B cell (primary cell): ENCODE measurements at regions not wholly inside any gene's neighbourhood (a gene's known extent, or its start where the extent isn't known, plus 50 kb on each side); places are given as distances from the start of the nearest gene placed in this dataset.

Experiments
- ATAC-seq: fragments of 200-7000 bp; cut with Tn5 transposase; one replicate; pipeline ENCODE4 v1.10.0; 2021; ENCODE audit warnings: low read depth, mild to moderate bottlenecking, moderate number of reproducible peaks, moderate library complexity
- CTCF ChIA-PET: fragments of 350-600 bp; sonication (Branson Sonifier 250); formaldehyde crosslinking; loops from one replicate; lab custom pipeline; 2021; ENCODE audit warnings: antibody characterized with exemption, inconsistent platforms; lab: Charles Lee
- POLR2A ChIA-PET: fragments of 350-600 bp; sonication (Branson Sonifier 250); formaldehyde crosslinking; loops from one replicate; lab custom pipeline; 2021; ENCODE audit warnings: antibody characterized with exemption; lab: Charles Lee
- DNase-seq: peaks from one replicate; pipeline ENCODE4 v3.0.0; 2013
- H2AFZ ChIP-seq: 2 replicates; pipeline ENCODE4 v1.6.1; 2012; ENCODE audit warnings: mild to moderate bottlenecking, low read depth, low read length; ENCODE audit not compliant: insufficient read depth, poor library complexity, severe bottlenecking
- H3K27ac ChIP-seq, 2 donors: 1 replicate in 1 of 2; 2 replicates in 1 of 2; pipeline ENCODE4 v1.5.1; 2012 to 2013; ENCODE audit warnings: low read length in 2 of 2, mild to moderate bottlenecking in 2 of 2, moderate library complexity in 1 of 2
- H3K27me3 ChIP-seq, 4 experiments: fragments of 200-600 bp in 1 of 4; sonication (generic) in 1 of 4; replicated peaks in 1 of 4; 1 replicate in 2 of 4; 2 replicates in 2 of 4; pipeline versions ENCODE4 v1.6.1 to v1.7.0; 2013 to 2016; ENCODE audit warnings: low read length in 3 of 4, mild to moderate bottlenecking in 2 of 4, mixed read lengths in 1 of 4, moderate library complexity in 1 of 4; ENCODE audit not compliant: insufficient read depth in 4 of 4, control insufficient read depth in 3 of 4; ENCODE audit errors: control extremely low read depth in 1 of 4
- H3K36me3 ChIP-seq, 2 experiments: replicated peaks in 1 of 2; 1 replicate in 1 of 2; 2 replicates in 1 of 2; pipeline versions ENCODE4 v1.6.1 to v1.7.1; 2013; ENCODE audit warnings: low read length in 1 of 2; ENCODE audit not compliant: insufficient read depth in 2 of 2, control insufficient read depth in 1 of 2; ENCODE audit errors: control extremely low read depth in 1 of 2, extremely low read depth in 1 of 2
- H3K4me1 ChIP-seq, 2 donors: fragments of 200-600 bp in 1 of 2; sonication (generic) in 1 of 2; 1 replicate in 1 of 2; 2 replicates in 1 of 2; pipeline versions ENCODE4 v1.5.1 to v1.6.1; 2013 to 2017; ENCODE audit warnings: low read length in 2 of 2; ENCODE audit not compliant: control insufficient read depth in 2 of 2, insufficient read depth in 2 of 2
- H3K4me2 ChIP-seq: replicated peaks from 2 replicates; pipeline ENCODE3; 2012; ENCODE audit warnings: mild to moderate bottlenecking, low read depth, low read length; ENCODE audit not compliant: poor library complexity, severe bottlenecking
- H3K4me3 ChIP-seq, 5 experiments: fragments of 200-600 bp in 1 of 5; sonication (generic) in 1 of 5; 1 replicate in 3 of 5; 2 replicates in 2 of 5; pipeline versions ENCODE4 v1.5.1 to v1.7.0; 2011 to 2016; ENCODE audit warnings: low read length in 4 of 5, mild to moderate bottlenecking in 4 of 5, low read depth in 2 of 5, control low read depth in 1 of 5, moderate library complexity in 1 of 5; ENCODE audit not compliant: insufficient read depth in 1 of 5; ENCODE audit errors: control extremely low read depth in 1 of 5, extremely low read depth in 1 of 5
- H3K79me2 ChIP-seq: fragments of 200-600 bp; sonication (generic); one replicate; pipeline ENCODE4 v1.6.0; 2016; ENCODE audit warnings: low read length; ENCODE audit not compliant: control insufficient read depth, insufficient read depth
- H3K9ac ChIP-seq: fragments of 200-600 bp; sonication (generic); 2 replicates; pipeline ENCODE4 v1.6.1; 2017; ENCODE audit warnings: mild to moderate bottlenecking, low read length, moderate library complexity
- H3K9me3 ChIP-seq, 3 donors: one replicate each; pipeline versions ENCODE4 v1.6.1 to v1.7.1; 2013; ENCODE audit warnings: low read length in 2 of 3; ENCODE audit not compliant: control insufficient read depth in 2 of 3, insufficient read depth in 1 of 3; ENCODE audit errors: control extremely low read depth in 1 of 3
- H4K20me1 ChIP-seq: 2 replicates; pipeline ENCODE4 v1.6.0; 2012; ENCODE audit warnings: mild to moderate bottlenecking, low read length; ENCODE audit not compliant: insufficient read depth, control insufficient read depth, poor library complexity, severe bottlenecking
- H3K27ac Mint-ChIP-seq: one replicate; pipeline ENCODE4 v1.8.0; 2021; ENCODE audit warnings: mixed read lengths
- H3K27me3 Mint-ChIP-seq: one replicate; pipeline ENCODE4 v1.8.0; 2021; ENCODE audit warnings: mixed read lengths
- H3K4me1 Mint-ChIP-seq: one replicate; pipeline ENCODE4 v1.8.0; 2021; ENCODE audit warnings: mixed read lengths
- H3K4me3 Mint-ChIP-seq: one replicate; pipeline ENCODE4 v1.8.0; 2021; ENCODE audit warnings: mixed read lengths
- H3K9me3 Mint-ChIP-seq: one replicate; pipeline ENCODE4 v1.8.0; 2022; ENCODE audit warnings: mixed read lengths; ENCODE audit not compliant: insufficient read depth
- EZH2 ChIP-seq: IDR thresholded peaks from 2 replicates; pipeline ENCODE4 v1.6.1; 2012; ENCODE audit warnings: borderline replicate concordance, low read depth, mild to moderate bottlenecking, moderate library complexity, low read length; ENCODE audit not compliant: insufficient read depth, poor library complexity, severe bottlenecking
- WGBS: methylation state at CpG from one replicate; pipeline ENCODE4 v1.1.5; 2013; ENCODE audit warnings: missing lambda C conversion rate; ENCODE audit not compliant: insufficient coverage; 5-methylcytosine and 5-hydroxymethylcytosine counted together
- intact Hi-C: fragments of 100-400 bp; cut with micrococcal nuclease; formaldehyde crosslinking; loops from one replicate; pipeline ENCODE4 v1.10.0; 2022
- TF ChIP-seq, protein P1 (sequence below): fragments of 200-600 bp; IDR thresholded peaks from one replicate; pipeline ENCODE4 v1.8.0; 2022; ENCODE audit warnings: antibody characterized with exemption, mild to moderate bottlenecking

DNA sequence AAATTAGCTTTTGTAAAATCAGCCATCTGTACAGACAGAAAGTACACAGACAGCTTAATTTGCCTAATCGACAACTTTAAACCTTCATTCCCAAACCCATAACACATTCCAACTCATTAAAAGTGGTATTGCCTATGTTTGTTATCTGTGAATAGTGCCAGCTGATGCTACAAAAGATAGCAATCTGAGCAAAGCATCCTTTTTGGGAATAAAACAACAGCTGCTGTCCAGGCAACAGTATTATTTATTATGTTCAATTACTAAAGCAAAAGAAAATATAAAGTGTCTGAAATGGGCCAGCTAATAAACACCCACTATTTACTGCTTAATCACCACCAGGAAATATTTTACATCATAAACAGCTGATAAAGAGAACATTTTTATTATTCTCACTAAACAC is 134.8 kb upstream of the ABI3BP start:
- no peak for TF ChIP-seq EZH2
- TF ChIP-seq, protein P1, sequence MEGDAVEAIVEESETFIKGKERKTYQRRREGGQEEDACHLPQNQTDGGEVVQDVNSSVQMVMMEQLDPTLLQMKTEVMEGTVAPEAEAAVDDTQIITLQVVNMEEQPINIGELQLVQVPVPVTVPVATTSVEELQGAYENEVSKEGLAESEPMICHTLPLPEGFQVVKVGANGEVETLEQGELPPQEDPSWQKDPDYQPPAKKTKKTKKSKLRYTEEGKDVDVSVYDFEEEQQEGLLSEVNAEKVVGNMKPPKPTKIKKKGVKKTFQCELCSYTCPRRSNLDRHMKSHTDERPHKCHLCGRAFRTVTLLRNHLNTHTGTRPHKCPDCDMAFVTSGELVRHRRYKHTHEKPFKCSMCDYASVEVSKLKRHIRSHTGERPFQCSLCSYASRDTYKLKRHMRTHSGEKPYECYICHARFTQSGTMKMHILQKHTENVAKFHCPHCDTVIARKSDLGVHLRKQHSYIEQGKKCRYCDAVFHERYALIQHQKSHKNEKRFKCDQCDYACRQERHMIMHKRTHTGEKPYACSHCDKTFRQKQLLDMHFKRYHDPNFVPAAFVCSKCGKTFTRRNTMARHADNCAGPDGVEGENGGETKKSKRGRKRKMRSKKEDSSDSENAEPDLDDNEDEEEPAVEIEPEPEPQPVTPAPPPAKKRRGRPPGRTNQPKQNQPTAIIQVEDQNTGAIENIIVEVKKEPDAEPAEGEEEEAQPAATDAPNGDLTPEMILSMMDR: no peak

DNA sequence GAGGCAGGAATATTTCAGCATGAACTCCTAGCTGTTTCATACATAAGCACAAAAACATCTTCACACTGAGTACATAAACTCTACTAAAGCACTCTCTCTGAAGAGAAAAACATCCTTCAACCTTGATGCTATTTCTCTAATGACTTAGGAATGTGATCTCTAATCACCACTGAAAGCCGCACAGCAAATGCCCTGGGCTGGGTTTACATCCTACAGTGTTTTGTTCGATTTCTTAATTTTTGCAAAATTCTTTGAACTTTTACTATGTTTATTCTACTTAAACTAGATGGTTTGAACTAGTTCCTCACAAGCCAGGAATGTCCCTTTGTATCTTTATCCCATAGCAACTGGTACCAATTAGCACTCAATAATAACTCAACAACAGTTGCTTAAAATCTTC is 130.9 kb upstream of the ABI3BP start:
- Mint-ChIP-seq H3K27ac (no peak overlapping the region), H3K4me1 (no peaks in the 10 kb centered on the region), H3K4me3 (no peak overlapping the region), H3K27me3 (peaks cover 18% of the 10 kb centered on the region), H3K9me3 (no peaks in the 10 kb centered on the region)
- Histone ChIP-seq H4K20me1 (no peaks in the 10 kb centered on the region), H3K9ac (no peak overlapping the region), H3K27me3 (peaks cover 0 to 2% (median 0%) of the 10 kb centered on the region in 4 experiments), H3K4me3 (no peak overlapping the region), H3K4me1 (no peaks in the 10 kb centered on the region), H3K79me2 (no peaks in the 10 kb centered on the region), H3K4me2 (no peak overlapping the region), H3K9me3 (no peaks in the 10 kb centered on the region), H3K36me3 (no peaks in the 10 kb centered on the region), H2AFZ (no peak overlapping the region), H3K27ac (no peak overlapping the region)
- CTCF ChIA-PET: no interaction called here
- intact Hi-C loops: no loop called here
- POLR2A ChIA-PET: no interaction called here
- ATAC-seq (no peak), DNase-seq (no peak)
- no peak for TF ChIP-seq EZH2
- TF ChIP-seq, protein P1: no peak
- no CpG with 5 or more reads among the region's 2 CpGs for WGBS

More for the DNA sequence above, 134.8 kb upstream of the ABI3BP start:
- intact Hi-C loops: no loop called here
- H3K27me3 Mint-ChIP-seq: peaks cover 23% of the 10 kb centered on the region
- ATAC-seq (no peak), DNase-seq (no peak)
- Histone ChIP-seq H3K79me2 (no peaks in the 10 kb centered on the region), H3K4me3 (no peak overlapping the region), H3K27me3 (peaks cover 0 to 2% (median 0%) of the 10 kb centered on the region in 4 experiments), H3K36me3 (no peaks in the 10 kb centered on the region), H2AFZ (no peak overlapping the region), H3K4me2 (no peak overlapping the region), H3K4me1 (no peaks in the 10 kb centered on the region), H3K27ac (no peak overlapping the region), H4K20me1 (no peaks in the 10 kb centered on the region), H3K9ac (no peak overlapping the region), H3K9me3 (peaks cover 0 to 4% (median 0%) of the 10 kb centered on the region in 3 donors)
- POLR2A ChIA-PET: no interaction called here
- CTCF ChIA-PET: no interaction called here
- H3K27ac Mint-ChIP-seq: no peak overlapping the region
- no CpG with 5 or more reads among the region's 1 CpG for WGBS
- H3K4me1 Mint-ChIP-seq: no peaks in the 10 kb centered on the region
- no peak overlapping the region for H3K4me3 Mint-ChIP-seq
- no peaks in the 10 kb centered on the region for H3K9me3 Mint-ChIP-seq
